Tibial artery (tissue), 4 donors: ENCODE measurements at regions not wholly inside any gene's neighbourhood (a gene's known extent, or its start where the extent isn't known, plus 50 kb on each side); places are given as distances from the start of the nearest gene placed in this dataset.

ENCODE experiments used
- DNase-seq, 2 donors: peaks; one replicate each; pipeline ENCODE4 v3.0.0-alpha.2; 2019
- H3K27ac ChIP-seq, 2 donors: fragments of 200-600 bp; sonication (generic) in 1 of 2; 1 replicate in 1 of 2; 2 replicates in 1 of 2; pipeline ENCODE4 v1.5.1; 2018 to 2019; ENCODE audit warnings: mild to moderate bottlenecking in 1 of 2
- H3K27me3 ChIP-seq, 2 donors: fragments of 200-600 bp; sonication (generic) in 1 of 2; one replicate each; pipeline versions ENCODE4 v1.5.1 to v1.6.0; 2016 to 2019
- H3K36me3 ChIP-seq, 3 donors: fragments of 200-600 bp; sonication (generic) in 2 of 3; one replicate each; pipeline ENCODE4 v1.5.1; 2016 to 2019; ENCODE audit warnings: mild to moderate bottlenecking in 2 of 3
- H3K4me1 ChIP-seq, 4 donors: fragments of 200-600 bp; sonication (generic) in 2 of 4; 1 replicate in 3 of 4; 2 replicates in 1 of 4; pipeline ENCODE4 v1.5.1; 2016 to 2019
- H3K4me3 ChIP-seq, 2 donors: fragments of 200-600 bp; sonication (generic) in 1 of 2; 1 replicate in 1 of 2; 2 replicates in 1 of 2; pipeline ENCODE4 v1.5.1; 2018 to 2019; ENCODE audit warnings: mild to moderate bottlenecking in 2 of 2
- H3K9me3 ChIP-seq, 3 donors: fragments of 200-600 bp; sonication (generic) in 1 of 3; one replicate each; pipeline ENCODE4 v1.5.1; 2016 to 2019
- CTCF ChIP-seq, 2 experiments: fragments of 200-600 bp in 1 of 2; fragments of 450-650 bp in 1 of 2; IDR thresholded peaks; one replicate each; pipeline ENCODE4 v1.5.1; 2017 to 2019; ENCODE audit warnings: antibody characterized with exemption in 2 of 2, mild to moderate bottlenecking in 1 of 2, moderate library complexity in 1 of 2
- intact Hi-C: fragments of 100-400 bp; cut with DNase I; formaldehyde crosslinking; loops from one replicate; pipeline ENCODE4 v1.15.0; 2023; ENCODE audit warnings: low total_unique reads

GRCh38 chr3:25365636-25366035 is 62.4 kb upstream of the RARB start:
- intact Hi-C loops = no loop called here
- DNase-seq = no peak
- TF ChIP-seq CTCF (IDR thresholded peaks at IDR 0.05) = no peak

GRCh38 chr3:25367025-25367424 is 61.0 kb upstream of the RARB start:
- no peaks in the 10 kb centered on the region for H3K36me3 ChIP-seq
- no peaks in the 10 kb centered on the region for H3K27me3 ChIP-seq
- intact Hi-C loops = no loop called here
- no peak for DNase-seq
- no peak overlapping the region for H3K4me3 ChIP-seq
- no peaks in the 10 kb centered on the region for H3K4me1 ChIP-seq
- no peak for TF ChIP-seq CTCF (IDR thresholded peaks at IDR 0.05)
- H3K9me3 ChIP-seq = no peaks in the 10 kb centered on the region
- H3K27ac ChIP-seq = no peak overlapping the region

More at GRCh38 chr3:25365636-25366035, 62.4 kb upstream of the RARB start:
- Histone ChIP-seq H3K4me3 (no peak overlapping the region), H3K4me1 (no peaks in the 10 kb centered on the region), H3K27ac (no peak overlapping the region), H3K36me3 (no peaks in the 10 kb centered on the region), H3K27me3 (no peaks in the 10 kb centered on the region), H3K9me3 (no peaks in the 10 kb centered on the region)

GRCh38 chr3:25372167-25372566 is 55.9 kb upstream of the RARB start:
- Histone ChIP-seq H3K9me3 (no peaks in the 10 kb centered on the region), H3K4me3 (no peak overlapping the region), H3K4me1 (peaks cover 0 to 5% (median 4%) of the 10 kb centered on the region in 4 donors), H3K27ac (no peak overlapping the region), H3K27me3 (no peaks in the 10 kb centered on the region), H3K36me3 (no peaks in the 10 kb centered on the region)
- intact Hi-C loops = no loop called here
- TF ChIP-seq CTCF (IDR thresholded peaks at IDR 0.05) = no peak
- DNase-seq = no peak

GRCh38 chr3:25376340-25376739 is 51.7 kb upstream of the RARB start:
- Histone ChIP-seq H3K36me3 (no peaks in the 10 kb centered on the region), H3K9me3 (no peaks in the 10 kb centered on the region), H3K4me1 (peaks cover 0 to 21% (median 4%) of the 10 kb centered on the region in 4 donors), H3K27ac (no peak overlapping the region), H3K27me3 (no peaks in the 10 kb centered on the region), H3K4me3 (no peak overlapping the region)
- TF ChIP-seq CTCF (IDR thresholded peaks at IDR 0.05) = no peak
- DNase-seq = no peak
- intact Hi-C loops = no loop called here

GRCh38 chr3:25377042-25377441 is 51.0 kb upstream of the RARB start:
- no peak for DNase-seq
- no peak overlapping the region for H3K27ac ChIP-seq
- peaks cover 0 to 21% (median 4%) of the 10 kb centered on the region in 4 donors for H3K4me1 ChIP-seq
- H3K27me3 ChIP-seq = no peaks in the 10 kb centered on the region
- no peaks in the 10 kb centered on the region for H3K9me3 ChIP-seq
- intact Hi-C loops = no loop called here
- no peak for TF ChIP-seq CTCF (IDR thresholded peaks at IDR 0.05)
- no peaks in the 10 kb centered on the region for H3K36me3 ChIP-seq
- H3K4me3 ChIP-seq = no peak overlapping the region
